NCI-H1694 (cell line): ENCODE measurements at regions not wholly inside any gene's neighbourhood (a gene's known extent, or its start where the extent isn't known, plus 50 kb on each side); places are given as distances from the start of the nearest gene placed in this dataset.

Experiments used
- DNase-seq: peaks from one replicate; lab custom pipeline; 2025; lab: John Stamatoyannopoulos, UW

DNA sequence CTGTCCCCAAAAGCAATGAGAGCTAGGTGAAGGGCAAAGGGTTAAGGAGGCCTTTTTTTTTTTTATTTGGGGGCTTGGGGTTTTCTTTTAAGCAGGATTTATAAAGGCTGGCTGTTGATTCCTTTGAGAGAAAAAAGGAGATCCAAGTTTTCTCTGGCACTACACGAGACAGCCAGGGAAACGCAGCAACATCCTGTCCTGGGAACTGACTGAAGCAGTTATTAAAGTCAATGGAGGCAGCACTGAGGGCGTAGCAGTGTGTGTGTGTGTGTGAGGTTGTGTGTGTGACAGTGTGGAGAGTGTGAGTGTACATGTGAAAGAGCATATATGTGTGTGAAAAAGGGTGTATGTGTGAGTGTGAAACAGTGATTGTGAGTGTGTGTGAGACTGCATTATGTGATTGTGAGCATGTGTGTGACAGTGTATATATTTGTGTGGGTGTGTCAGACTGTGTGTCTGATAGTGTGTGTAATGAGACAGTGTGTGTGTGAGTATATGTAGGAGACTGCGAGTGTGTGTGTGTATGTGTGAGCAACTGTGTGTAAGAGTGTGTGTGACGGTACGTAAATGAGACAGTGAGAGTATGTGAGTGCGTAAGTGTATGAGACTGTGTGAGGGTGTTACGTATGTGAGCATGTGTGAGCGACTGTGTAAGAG, 65.9 kb upstream of the TIAM1 start:
- DNase-seq = no peak

DNA sequence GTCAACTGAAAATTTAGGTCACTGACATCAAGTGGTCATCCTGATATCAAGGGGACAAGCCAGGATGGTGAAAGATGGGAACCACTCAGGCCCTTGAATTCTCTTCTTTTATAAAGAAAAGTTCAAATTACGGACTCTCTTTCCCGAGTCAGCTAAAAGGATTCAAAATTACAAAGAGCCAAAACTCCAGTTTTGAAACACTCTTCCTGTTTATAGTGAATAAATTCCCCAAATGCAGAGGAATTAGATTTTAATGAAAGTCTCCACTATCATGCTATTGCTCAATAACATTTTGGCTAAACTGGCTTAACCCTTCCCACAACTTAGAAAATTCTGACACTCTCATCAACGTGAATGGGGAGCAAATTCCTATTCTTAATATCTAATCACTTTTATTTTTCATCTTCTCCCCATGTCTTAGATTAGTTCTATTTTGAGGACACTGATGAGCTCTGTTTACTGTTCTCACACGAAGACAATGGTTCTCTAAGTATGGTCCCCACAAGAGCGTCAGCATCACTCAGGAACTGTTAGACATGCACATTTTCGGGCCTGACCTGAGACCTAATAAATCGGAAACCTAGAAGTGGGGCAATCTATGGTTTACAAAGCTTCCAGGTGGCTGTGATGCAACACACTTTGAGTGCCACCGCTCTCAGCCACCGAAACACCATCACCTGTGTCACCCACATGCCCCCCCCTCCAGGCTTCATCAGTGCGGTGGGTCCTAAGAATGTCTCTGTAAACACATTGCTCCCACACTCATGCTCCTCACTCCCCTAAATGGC, 64.4 kb upstream of the TIAM1 start:
- no peak for DNase-seq

DNA sequence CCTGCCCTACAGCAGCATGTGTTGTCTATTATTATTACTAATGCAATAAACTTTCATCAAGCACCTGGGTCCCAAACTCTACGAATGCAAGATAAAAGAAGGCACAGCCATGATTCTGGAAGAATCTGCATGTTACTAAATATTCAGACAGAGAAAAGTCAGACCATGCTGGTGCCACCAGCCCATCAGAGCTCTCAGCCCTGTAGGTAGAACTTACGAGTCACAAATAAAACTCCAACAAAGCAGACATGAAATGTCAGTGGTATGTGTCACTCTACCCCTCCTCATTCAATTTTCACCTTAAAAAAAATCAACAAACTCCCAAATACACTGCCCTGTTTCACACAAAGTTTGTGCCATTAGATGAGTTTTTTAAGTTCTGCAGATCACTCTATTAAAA, 62.4 kb upstream of the TIAM1 start:
- no peak for DNase-seq

- no peak for DNase-seq
Measured at GRCh38 chr21:31405604-31406003, 61.5 kb upstream of the TIAM1 start.

DNA sequence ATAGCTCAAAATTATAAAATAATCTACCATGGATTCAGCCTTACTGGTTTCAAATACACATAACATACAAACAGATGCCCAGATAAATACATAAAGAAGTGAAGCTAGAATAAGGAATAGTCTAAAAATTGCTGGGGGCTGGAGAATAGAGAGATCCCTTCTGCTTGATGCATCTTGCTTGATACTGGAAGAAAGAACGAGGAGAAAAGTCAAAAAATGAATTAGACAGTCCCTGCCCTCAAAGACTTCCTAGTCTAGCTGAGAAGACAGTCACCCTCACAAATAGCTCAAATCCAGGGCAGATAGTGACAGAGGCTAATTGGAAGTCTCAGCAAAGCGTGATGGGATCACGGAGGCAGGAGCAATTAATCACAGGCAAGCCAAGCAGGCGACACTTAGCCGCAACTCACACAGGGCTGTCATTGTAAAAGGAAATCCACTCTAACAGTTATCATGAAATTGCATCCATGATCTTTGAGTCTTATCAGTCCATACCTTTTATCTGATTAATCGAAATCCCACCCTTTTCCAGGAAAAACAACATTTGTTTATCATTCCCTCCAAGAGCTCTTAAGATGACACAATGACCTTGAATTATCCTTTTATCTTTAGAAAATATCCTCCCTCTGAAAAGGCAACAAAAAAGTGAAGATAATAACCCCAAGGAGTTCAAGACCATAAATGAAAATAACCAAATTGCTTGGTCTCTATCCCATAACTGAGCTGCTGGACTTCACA, 59.7 kb upstream of the TIAM1 start:
- no peak for DNase-seq

- no peak for DNase-seq
Measured at GRCh38 chr21:31399591-31399990, 55.5 kb upstream of the TIAM1 start.

- DNase-seq = no peak
Measured at GRCh38 chr21:31398574-31398973, 54.5 kb upstream of the TIAM1 start.

GRCh38 chr21:31397939-31398338, 53.9 kb upstream of the TIAM1 start:
- DNase-seq = no peak

- DNase-seq = no peak
Measured at GRCh38 chr21:31397515-31397926, 53.5 kb upstream of the TIAM1 start.

DNA sequence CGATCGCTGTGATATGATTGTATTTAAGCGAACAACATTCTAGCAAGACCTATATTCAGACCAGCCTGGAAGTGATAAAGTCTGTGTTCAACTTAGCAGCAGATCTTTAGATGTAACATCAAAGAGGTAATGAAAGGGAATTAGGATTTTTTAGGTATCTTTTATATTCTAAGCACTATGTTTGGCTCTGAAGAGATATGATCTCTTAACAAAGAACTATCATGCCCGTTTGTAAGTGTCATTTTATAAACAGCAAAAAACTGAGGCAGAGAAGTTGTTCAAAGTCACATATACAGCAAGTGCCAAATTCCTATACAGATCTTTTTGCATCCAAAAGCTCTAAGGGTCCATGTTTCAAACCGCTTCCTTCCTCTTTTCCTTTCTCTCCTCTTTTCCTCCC, 53.0 kb upstream of the TIAM1 start:
- no peak for DNase-seq

GRCh38 chr21:31396399-31396798, 52.3 kb upstream of the TIAM1 start:
- DNase-seq = no peak

- no peak for DNase-seq
Measured at GRCh38 chr21:31395791-31396190, 51.7 kb upstream of the TIAM1 start.

GRCh38 chr21:31395268-31395667, 51.2 kb upstream of the TIAM1 start:
- DNase-seq = no peak

GRCh38 chr21:31394309-31394708, 50.2 kb upstream of the TIAM1 start:
- no peak for DNase-seq
